Hepatocyte (in vitro differentiated cells): ENCODE measurements at regions not wholly inside any gene's neighbourhood (a gene's known extent, or its start where the extent isn't known, plus 50 kb on each side); places are given as distances from the start of the nearest gene placed in this dataset.

Experiments
- DNase-seq: peaks from one replicate; pipeline ENCODE4 v3.0.0-alpha.2; 2016; ENCODE audit warnings: low spot score
- H2AFZ ChIP-seq: fragments of 200-600 bp; sonication (generic); 2 replicates; pipeline ENCODE4 v1.6.0; 2016; ENCODE audit warnings: antibody characterized with exemption, mild to moderate bottlenecking
- H3K27ac ChIP-seq: fragments of 200-600 bp; sonication (generic); 2 replicates; pipeline ENCODE4 v1.5.1; 2016; ENCODE audit warnings: mild to moderate bottlenecking
- H3K27me3 ChIP-seq: fragments of 200-600 bp; sonication (generic); 2 replicates; pipeline ENCODE4 v1.6.1; 2016
- H3K36me3 ChIP-seq: fragments of 200-600 bp; sonication (generic); replicated peaks from 2 replicates; pipeline ENCODE4 v1.5.1; 2016; ENCODE audit warnings: low read depth; ENCODE audit not compliant: insufficient read depth
- H3K4me1 ChIP-seq: fragments of 200-600 bp; sonication (generic); 2 replicates; pipeline ENCODE4 v1.5.1; 2016; ENCODE audit warnings: mild to moderate bottlenecking, moderate library complexity; ENCODE audit not compliant: insufficient read depth
- H3K4me2 ChIP-seq: fragments of 200-600 bp; sonication (generic); 2 replicates; pipeline ENCODE4 v1.6.0; 2016
- H3K4me3 ChIP-seq: fragments of 200-600 bp; sonication (generic); 2 replicates; pipeline ENCODE4 v1.5.1; 2016; ENCODE audit warnings: mild to moderate bottlenecking
- H3K79me2 ChIP-seq: fragments of 200-600 bp; sonication (generic); 2 replicates; pipeline ENCODE4 v1.6.0; 2017; ENCODE audit warnings: mild to moderate bottlenecking
- H3K9me2 ChIP-seq: fragments of 200-600 bp; sonication (generic); replicated peaks from 2 replicates; pipeline ENCODE4 v1.6.0; 2017; ENCODE audit warnings: mild to moderate bottlenecking; ENCODE audit not compliant: insufficient read depth
- H3K9me3 ChIP-seq: fragments of 200-600 bp; sonication (generic); 2 replicates; pipeline ENCODE4 v1.5.1; 2016; ENCODE audit warnings: low read depth, mild to moderate bottlenecking
- H4K20me1 ChIP-seq: fragments of 200-600 bp; sonication (generic); 2 replicates; pipeline ENCODE4 v1.6.0; 2016; ENCODE audit warnings: mild to moderate bottlenecking; ENCODE audit not compliant: insufficient read depth, poor library complexity, severe bottlenecking
- EZH2 ChIP-seq: fragments of 200-600 bp; sonication (generic); IDR thresholded peaks from 2 replicates; pipeline ENCODE4 v1.6.1; 2016; ENCODE audit warnings: antibody characterized with exemption, mild to moderate bottlenecking, borderline replicate concordance
- EZH2phosphoT487 ChIP-seq: fragments of 200-600 bp; sonication (generic); IDR thresholded peaks from one replicate; pipeline ENCODE4 v1.6.1; 2018; ENCODE audit warnings: antibody characterized with exemption, mild to moderate bottlenecking, low read depth, moderate library complexity; ENCODE audit not compliant: unreplicated experiment, severe bottlenecking
- WGBS: methylation state at CpG from one replicate; pipeline ENCODE4 v1.1.6; 2016; ENCODE audit warnings: low lambda C conversion rate; ENCODE audit errors: missing lambda C conversion rate; 5-methylcytosine and 5-hydroxymethylcytosine counted together
- TF ChIP-seq, protein P1 (sequence below): fragments of 200-600 bp; sonication (generic); IDR thresholded peaks from 2 replicates; pipeline ENCODE4 v1.5.1; 2016; ENCODE audit warnings: antibody characterized with exemption, mild to moderate bottlenecking; ENCODE audit not compliant: poor library complexity

DNA sequence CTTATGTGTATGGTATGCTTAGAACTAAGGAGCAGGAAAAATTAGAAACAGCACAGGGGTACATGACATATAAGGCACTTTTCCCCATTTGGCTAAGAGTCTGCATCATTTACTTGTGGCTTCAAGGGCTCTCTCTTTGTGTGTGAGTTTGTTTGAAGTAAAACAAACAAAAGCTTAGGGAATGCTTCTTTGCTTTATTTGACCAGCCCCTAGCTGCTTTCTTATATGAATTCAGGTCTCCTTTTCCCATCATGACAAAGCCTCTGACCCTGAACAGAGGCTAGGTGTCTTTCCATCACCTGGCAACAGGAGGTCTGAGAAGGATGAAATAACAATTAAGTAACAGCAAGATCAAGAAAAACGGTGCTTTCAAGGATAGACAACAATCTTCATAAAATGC lies 643.8 kb upstream of the ADGRL2 start:
- no peak overlapping the region for H3K27ac ChIP-seq
- H3K9me3 ChIP-seq = no peaks in the 10 kb centered on the region
- H2AFZ ChIP-seq = no peak overlapping the region
- no peaks in the 10 kb centered on the region for H4K20me1 ChIP-seq
- no peaks in the 10 kb centered on the region for H3K9me2 ChIP-seq
- WGBS = 57% methylated on average over 1 of the region's 1 CpG
- no peaks in the 10 kb centered on the region for H3K27me3 ChIP-seq
- H3K36me3 ChIP-seq = no peaks in the 10 kb centered on the region
- H3K79me2 ChIP-seq = no peaks in the 10 kb centered on the region
- peaks cover 14% of the 10 kb centered on the region for H3K4me1 ChIP-seq
- no peak overlapping the region for H3K4me2 ChIP-seq
- no peak for TF ChIP-seq EZH2
- TF ChIP-seq, protein P1, sequence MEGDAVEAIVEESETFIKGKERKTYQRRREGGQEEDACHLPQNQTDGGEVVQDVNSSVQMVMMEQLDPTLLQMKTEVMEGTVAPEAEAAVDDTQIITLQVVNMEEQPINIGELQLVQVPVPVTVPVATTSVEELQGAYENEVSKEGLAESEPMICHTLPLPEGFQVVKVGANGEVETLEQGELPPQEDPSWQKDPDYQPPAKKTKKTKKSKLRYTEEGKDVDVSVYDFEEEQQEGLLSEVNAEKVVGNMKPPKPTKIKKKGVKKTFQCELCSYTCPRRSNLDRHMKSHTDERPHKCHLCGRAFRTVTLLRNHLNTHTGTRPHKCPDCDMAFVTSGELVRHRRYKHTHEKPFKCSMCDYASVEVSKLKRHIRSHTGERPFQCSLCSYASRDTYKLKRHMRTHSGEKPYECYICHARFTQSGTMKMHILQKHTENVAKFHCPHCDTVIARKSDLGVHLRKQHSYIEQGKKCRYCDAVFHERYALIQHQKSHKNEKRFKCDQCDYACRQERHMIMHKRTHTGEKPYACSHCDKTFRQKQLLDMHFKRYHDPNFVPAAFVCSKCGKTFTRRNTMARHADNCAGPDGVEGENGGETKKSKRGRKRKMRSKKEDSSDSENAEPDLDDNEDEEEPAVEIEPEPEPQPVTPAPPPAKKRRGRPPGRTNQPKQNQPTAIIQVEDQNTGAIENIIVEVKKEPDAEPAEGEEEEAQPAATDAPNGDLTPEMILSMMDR = no peak
- TF ChIP-seq EZH2phosphoT487 = no peak
- DNase-seq = no peak
- no peak overlapping the region for H3K4me3 ChIP-seq

DNA sequence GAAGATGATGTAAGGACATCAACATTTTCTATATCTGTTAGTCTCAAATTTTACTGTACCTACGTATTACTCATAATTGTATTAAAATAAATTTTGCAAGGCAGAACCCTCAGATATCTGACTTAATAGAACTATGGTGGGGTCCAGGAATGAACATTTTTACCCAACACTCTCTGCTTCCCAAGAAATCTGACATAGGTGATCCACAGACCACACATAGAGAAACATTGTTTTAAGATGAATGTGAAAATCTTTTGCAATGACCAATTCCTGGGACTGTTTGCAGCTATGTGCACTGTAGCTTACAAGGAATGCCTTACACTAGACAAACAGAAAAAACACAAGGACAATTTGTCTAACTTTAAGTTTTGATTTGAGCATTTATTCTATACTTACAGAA lies 645.6 kb upstream of the ADGRL2 start:
- Histone ChIP-seq H3K4me2 (no peak overlapping the region), H3K36me3 (no peaks in the 10 kb centered on the region), H4K20me1 (no peaks in the 10 kb centered on the region), H2AFZ (no peak overlapping the region), H3K79me2 (no peaks in the 10 kb centered on the region), H3K27ac (no peak overlapping the region), H3K9me2 (no peaks in the 10 kb centered on the region), H3K27me3 (no peaks in the 10 kb centered on the region), H3K9me3 (no peaks in the 10 kb centered on the region), H3K4me3 (no peak overlapping the region), H3K4me1 (peaks cover 14% of the 10 kb centered on the region)
- TF ChIP-seq EZH2phosphoT487 (no peak), EZH2 (no peak)
- TF ChIP-seq, protein P1 = no peak
- DNase-seq = no peak
- 93% methylated on average over 1 of the region's 1 CpG for WGBS

DNA sequence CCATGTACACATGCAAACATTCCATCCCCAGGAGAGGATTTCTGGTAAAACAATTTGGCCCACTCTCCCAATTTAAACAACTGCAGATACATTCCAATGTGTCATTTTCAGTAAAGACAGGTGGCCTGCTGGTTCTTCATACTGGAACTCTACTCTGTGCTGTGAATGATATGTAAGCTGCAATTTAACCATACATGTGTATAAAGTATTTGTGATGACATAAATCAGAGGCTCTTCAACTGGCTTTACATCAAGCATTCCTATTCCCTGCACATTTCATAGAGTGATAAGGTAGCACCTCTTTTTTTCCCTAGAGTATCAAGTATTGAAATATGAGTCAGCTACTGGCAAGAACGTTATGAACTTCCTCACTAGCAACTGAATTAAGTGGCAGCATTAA lies 649.5 kb upstream of the ADGRL2 start:
- H3K4me3 ChIP-seq = no peak overlapping the region
- 45% methylated on average over 1 of the region's 1 CpG for WGBS
- no peaks in the 10 kb centered on the region for H4K20me1 ChIP-seq
- TF ChIP-seq, protein P1 = no peak
- TF ChIP-seq EZH2phosphoT487 = no peak
- TF ChIP-seq EZH2 = no peak
- no peak for DNase-seq
- no peaks in the 10 kb centered on the region for H3K79me2 ChIP-seq
- H3K27ac ChIP-seq = no peak overlapping the region
- H3K9me3 ChIP-seq = no peaks in the 10 kb centered on the region
- no peak overlapping the region for H3K4me2 ChIP-seq
- H3K27me3 ChIP-seq = no peaks in the 10 kb centered on the region
- H3K9me2 ChIP-seq = no peaks in the 10 kb centered on the region
- no peaks in the 10 kb centered on the region for H3K4me1 ChIP-seq
- no peak overlapping the region for H2AFZ ChIP-seq
- H3K36me3 ChIP-seq = no peaks in the 10 kb centered on the region
